ENCODE measurements at regions not wholly inside any gene's neighbourhood (a gene's known extent, or its start where the extent isn't known, plus 50 kb on each side); places are given as distances from the start of the nearest gene placed in this dataset.

- H3K4me1 ChIP-seq (replicated peaks in 1 of 2), result peaks cover 9 to 11% of the 10 kb centered on the region in 2 donors
- 0 to 100% (median 79%) methylated on average over 1 to 3 of the region's 5 CpGs; no CpG with 5 or more reads in 4 of the 10 experiments for WGBS, 10 experiments
Measured at GRCh38 chr12:97300431-97300830, 162.2 kb upstream of the RMST start.

GRCh38 chr12:97300891-97301290, 161.7 kb upstream of the RMST start:
- Histone ChIP-seq H3K4me3 (no peak overlapping the region), H3K4me1 (replicated peaks in 1 of 2) (peaks cover 14 to 16% of the 10 kb centered on the region in 2 donors), H3K27ac (no peak overlapping the region)
- ATAC-seq (replicated peaks in 6 of 8), result peak in 3 of 8 experiments; percentile 47 to 69 (median 48)
- in situ Hi-C loops (cut with MboI; ENCODE audit: low pct_unique_long_range_greater_than_20kb in 2 of 9, low sequenced_read_pairs in 9 of 9, unreplicated experiment in 9 of 9), result loop anchor here in 3 of 9 experiments (25.0 kb wide), 4 partner anchors 164 to 1086 kb away; no protein-coding TSS in a partner anchor
- 0 to 71% (median 67%) methylated on average over 1 of the region's 1 CpG; no CpG with 5 or more reads in 7 of the 10 experiments for WGBS, 10 experiments

More at GRCh38 chr12:97300431-97300830, 162.2 kb upstream of the RMST start:
- in situ Hi-C loops (cut with MboI; ENCODE audit: low pct_unique_long_range_greater_than_20kb in 2 of 9, low sequenced_read_pairs in 9 of 9, unreplicated experiment in 9 of 9), result loop anchor here in 3 of 9 experiments (25.0 kb wide), 4 partner anchors 163 to 1087 kb away; no protein-coding TSS in a partner anchor
- no peak overlapping the region for H3K4me3 ChIP-seq
- H3K27ac ChIP-seq, result no peak overlapping the region
- ATAC-seq (replicated peaks in 6 of 8), result no peak

GRCh38 chr12:97301576-97301975, 161.0 kb upstream of the RMST start:
- 8 to 100% (median 85%) methylated on average over 1 to 3 of the region's 3 CpGs for WGBS, 10 experiments
- no peak for ATAC-seq (replicated peaks in 6 of 8)
- in situ Hi-C loops (cut with MboI; ENCODE audit: low pct_unique_long_range_greater_than_20kb in 2 of 9, low sequenced_read_pairs in 9 of 9, unreplicated experiment in 9 of 9), result loop anchor here in 3 of 9 experiments (25.0 kb wide), 4 partner anchors 164 to 1086 kb away; no protein-coding TSS in a partner anchor
- Histone ChIP-seq H3K4me1 (replicated peaks in 1 of 2) (peaks cover 19 to 23% of the 10 kb centered on the region in 2 donors), H3K4me3 (no peak overlapping the region), H3K27ac (no peak overlapping the region)

GRCh38 chr12:97305651-97306050, 157.0 kb upstream of the RMST start:
- H3K27ac ChIP-seq, result peak overlapping the region; percentile 64 to 72
- in situ Hi-C loops (cut with MboI; ENCODE audit: low pct_unique_long_range_greater_than_20kb in 2 of 9, low sequenced_read_pairs in 9 of 9, unreplicated experiment in 9 of 9), result loop anchor here in 3 of 9 experiments (25.0 kb wide), 4 partner anchors 168 to 1082 kb away; no protein-coding TSS in a partner anchor
- ATAC-seq (replicated peaks in 6 of 8), result peak in 5 of 8 experiments; percentile 39 to 68 (median 66)
- H3K4me1 ChIP-seq (replicated peaks in 1 of 2), result peaks cover 24 to 27% of the 10 kb centered on the region in 2 donors
- no peak overlapping the region for H3K4me3 ChIP-seq
- 7 to 56% (median 35%) methylated on average over 2 to 4 of the region's 4 CpGs; no CpG with 5 or more reads in 2 of the 10 experiments for WGBS, 10 experiments

DNA sequence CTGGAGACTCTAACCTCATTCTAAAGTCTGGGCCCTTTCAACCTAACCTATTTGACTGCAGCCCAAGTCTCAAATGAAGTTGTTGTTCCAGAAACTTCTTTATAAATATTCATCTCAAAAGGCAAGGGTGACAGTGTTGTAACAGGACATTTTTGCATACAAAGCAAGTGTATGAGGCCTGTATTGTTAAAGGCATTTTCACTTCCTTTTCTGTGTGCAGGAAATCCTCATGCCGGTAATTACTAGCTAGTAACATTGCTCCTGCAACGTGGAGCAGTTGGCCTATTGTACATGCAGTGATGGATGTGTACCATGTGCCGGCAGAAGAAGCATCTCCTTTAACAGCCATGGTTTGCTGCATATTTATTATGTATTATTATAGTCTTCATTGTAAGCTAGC, 156.5 kb upstream of the RMST start:
- in situ Hi-C loops (cut with MboI; ENCODE audit: low pct_unique_long_range_greater_than_20kb in 2 of 9, low sequenced_read_pairs in 9 of 9, unreplicated experiment in 9 of 9), result loop anchor here in 3 of 9 experiments (25.0 kb wide), 4 partner anchors 169 to 1081 kb away; no protein-coding TSS in a partner anchor
- peak in 5 of 8 experiments; percentile 96 to 98 (median 97) for ATAC-seq (replicated peaks in 6 of 8)
- Histone ChIP-seq H3K27ac (peak overlapping the region; percentile 64 to 72), H3K4me3 (no peak overlapping the region), H3K4me1 (replicated peaks in 1 of 2) (peaks cover 24 to 27% of the 10 kb centered on the region in 2 donors)
- 0 to 20% (median 7%) methylated on average over 2 to 3 of the region's 3 CpGs; no CpG with 5 or more reads in 3 of the 10 experiments for WGBS, 10 experiments

GRCh38 chr12:97308576-97309198, 153.9 kb upstream of the RMST start:
- Histone ChIP-seq H3K27ac (no peak overlapping the region), H3K4me3 (no peak overlapping the region), H3K4me1 (replicated peaks in 1 of 2) (peaks cover 24 to 27% of the 10 kb centered on the region in 2 donors)
- WGBS, 10 experiments, result 0 to 100% (median 41%) methylated on average over 1 of the region's 1 CpG; no CpG with 5 or more reads in 2 of the 10 experiments
- in situ Hi-C loops (cut with MboI; ENCODE audit: low pct_unique_long_range_greater_than_20kb in 2 of 9, low sequenced_read_pairs in 9 of 9, unreplicated experiment in 9 of 9), result loop anchor here in 3 of 9 experiments (25.0 kb wide), 4 partner anchors 171 to 1079 kb away; no protein-coding TSS in a partner anchor
- ATAC-seq (replicated peaks in 6 of 8), result no peak

GRCh38 chr12:97309921-97310320, 152.7 kb upstream of the RMST start:
- no peak for ATAC-seq (replicated peaks in 6 of 8)
- Histone ChIP-seq H3K4me1 (replicated peaks in 1 of 2) (peaks cover 20 to 21% of the 10 kb centered on the region in 2 donors), H3K4me3 (no peak overlapping the region), H3K27ac (no peak overlapping the region)
- in situ Hi-C loops (cut with MboI; ENCODE audit: low pct_unique_long_range_greater_than_20kb in 2 of 9, low sequenced_read_pairs in 9 of 9, unreplicated experiment in 9 of 9), result loop anchor here in 3 of 9 experiments (25.0 kb wide), 4 partner anchors 173 to 1077 kb away; no protein-coding TSS in a partner anchor
- WGBS, 10 experiments, result 20 to 100% (median 76%) methylated on average over 1 to 5 of the region's 5 CpGs

- H3K4me3 ChIP-seq, result no peak overlapping the region
- ATAC-seq (replicated peaks in 6 of 8), result no peak
- H3K27ac ChIP-seq, result no peak overlapping the region
- 0 to 93% (median 51%) methylated on average over 1 to 3 of the region's 3 CpGs for WGBS, 10 experiments
- in situ Hi-C loops (cut with MboI; ENCODE audit: low pct_unique_long_range_greater_than_20kb in 2 of 9, low sequenced_read_pairs in 9 of 9, unreplicated experiment in 9 of 9), result loop anchor here in 3 of 9 experiments (25.0 kb wide), 4 partner anchors 175 to 1075 kb away; no protein-coding TSS in a partner anchor
- H3K4me1 ChIP-seq (replicated peaks in 1 of 2), result no peaks in the 10 kb centered on the region
Measured at GRCh38 chr12:97312570-97313135, 150.0 kb upstream of the RMST start.

GRCh38 chr12:97313471-97314190, 149.0 kb upstream of the RMST start:
- no peak overlapping the region for H3K27ac ChIP-seq
- H3K4me3 ChIP-seq, result no peak overlapping the region
- in situ Hi-C loops (cut with MboI; ENCODE audit: low pct_unique_long_range_greater_than_20kb in 2 of 9, low sequenced_read_pairs in 9 of 9, unreplicated experiment in 9 of 9), result loop anchor here in 3 of 9 experiments (25.0 kb wide), 4 partner anchors 176 to 1074 kb away; no protein-coding TSS in a partner anchor
- 0 to 100% (median 67%) methylated on average over 1 to 2 of the region's 2 CpGs; no CpG with 5 or more reads in 3 of the 10 experiments for WGBS, 10 experiments
- ATAC-seq (replicated peaks in 6 of 8), result no peak
- no peaks in the 10 kb centered on the region for H3K4me1 ChIP-seq (replicated peaks in 1 of 2)

DNA sequence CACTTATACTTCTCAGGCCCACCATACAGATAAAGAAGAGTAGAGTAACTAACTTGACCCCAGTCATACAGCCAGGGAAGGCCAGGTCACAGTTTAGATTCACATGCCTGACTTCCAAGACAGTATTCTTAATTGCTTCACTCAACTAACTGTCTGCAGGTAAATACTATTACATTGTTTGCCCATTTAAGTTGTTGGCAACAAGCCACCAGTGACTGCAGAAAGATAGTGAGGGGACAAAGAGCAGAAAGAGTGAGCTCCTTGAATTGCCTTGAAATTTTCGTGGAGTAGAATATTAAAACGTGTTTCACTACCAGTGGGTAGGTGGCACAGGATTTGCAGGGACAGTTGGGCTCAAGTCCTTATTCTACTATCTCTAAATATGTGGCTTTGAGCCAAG, 146.3 kb upstream of the RMST start:
- Histone ChIP-seq H3K4me1 (replicated peaks in 1 of 2) (no peaks in the 10 kb centered on the region), H3K27ac (no peak overlapping the region), H3K4me3 (no peak overlapping the region)
- no peak for ATAC-seq (replicated peaks in 6 of 8)
- in situ Hi-C loops (cut with MboI; ENCODE audit: low pct_unique_long_range_greater_than_20kb in 2 of 9, low sequenced_read_pairs in 9 of 9, unreplicated experiment in 9 of 9), result loop anchor here in 3 of 9 experiments (25.0 kb wide), 4 partner anchors 179 to 1071 kb away; no protein-coding TSS in a partner anchor
- 0 to 100% (median 67%) methylated on average over 1 to 2 of the region's 2 CpGs; no CpG with 5 or more reads in 3 of the 10 experiments for WGBS, 10 experiments

DNA sequence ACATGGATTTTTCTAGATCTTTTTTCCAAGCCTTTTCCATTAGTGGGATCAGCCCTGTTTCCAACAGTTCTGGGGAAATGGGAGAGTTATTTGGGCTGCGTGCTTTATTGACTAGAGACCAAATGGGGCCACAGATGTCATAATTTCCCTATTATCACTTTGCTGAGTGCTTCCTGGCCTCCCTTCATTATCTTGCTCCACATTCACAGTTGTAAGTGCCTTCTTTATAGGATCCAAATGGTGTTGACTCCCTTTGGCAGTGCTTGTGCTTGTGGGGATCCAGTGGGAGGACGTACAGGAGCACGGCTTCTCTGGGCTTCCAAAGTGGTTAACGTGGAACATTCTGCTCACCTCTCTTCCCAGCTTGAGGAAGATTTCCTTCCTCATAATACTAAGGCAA, 141.0 kb upstream of the RMST start:
- 0 to 100% (median 83%) methylated on average over 1 to 3 of the region's 4 CpGs; no CpG with 5 or more reads in 1 of the 10 experiments for WGBS, 10 experiments
- ATAC-seq (replicated peaks in 6 of 8), result no peak
- in situ Hi-C loops (cut with MboI; ENCODE audit: low pct_unique_long_range_greater_than_20kb in 2 of 9, low sequenced_read_pairs in 9 of 9, unreplicated experiment in 9 of 9), result loop anchor here in 3 of 9 experiments (25.0 kb wide), 4 partner anchors 184 to 1066 kb away; no protein-coding TSS in a partner anchor
- Histone ChIP-seq H3K27ac (no peak overlapping the region), H3K4me3 (no peak overlapping the region), H3K4me1 (replicated peaks in 1 of 2) (peaks cover 6 to 7% of the 10 kb centered on the region in 2 donors)

- no peak overlapping the region for H3K27ac ChIP-seq
- ATAC-seq (replicated peaks in 6 of 8), result no peak
- 0 to 73% (median 42%) methylated on average over 1 to 4 of the region's 4 CpGs for WGBS, 10 experiments
- H3K4me1 ChIP-seq (replicated peaks in 1 of 2), result peaks cover 6 to 7% of the 10 kb centered on the region in 2 donors
- in situ Hi-C loops (cut with MboI; ENCODE audit: low pct_unique_long_range_greater_than_20kb in 2 of 9, low sequenced_read_pairs in 9 of 9, unreplicated experiment in 9 of 9), result loop anchor here in 3 of 9 experiments (25.0 kb wide), 4 partner anchors 185 to 1065 kb away; no protein-coding TSS in a partner anchor
- H3K4me3 ChIP-seq, result no peak overlapping the region
Measured at GRCh38 chr12:97322388-97322787, 140.2 kb upstream of the RMST start.
